GM06990 (cell line): ENCODE measurements at regions not wholly inside any gene's neighbourhood (a gene's known extent, or its start where the extent isn't known, plus 50 kb on each side); places are given as distances from the start of the nearest gene placed in this dataset.

ENCODE experiments used
- DNase-seq: peaks from one replicate; pipeline ENCODE4 v3.0.0-alpha.2; 2011; ENCODE audit not compliant: insufficient read length; ENCODE audit errors: extremely low read depth
- H3K27me3 ChIP-seq: replicated peaks from 2 replicates; pipeline ENCODE4 v1.6.0; 2011; ENCODE audit warnings: low read length; ENCODE audit not compliant: control insufficient read depth, insufficient read depth
- H3K36me3 ChIP-seq: 2 replicates; pipeline ENCODE4 v1.5.1; 2011; ENCODE audit warnings: low read length; ENCODE audit not compliant: control insufficient read depth, insufficient read depth
- H3K4me3 ChIP-seq: replicated peaks from 2 replicates; pipeline ENCODE4 v1.5.1; 2011; ENCODE audit warnings: low read depth, mild to moderate bottlenecking, control low read depth, low read length
- TF ChIP-seq, protein P1 (sequence below): IDR thresholded peaks from 2 replicates; pipeline ENCODE4 v1.5.1; 2011; ENCODE audit warnings: low read length, control low read depth, mild to moderate bottlenecking, inconsistent platforms; ENCODE audit not compliant: insufficient read depth, poor library complexity, severe bottlenecking

- no peaks in the 10 kb centered on the region for H3K36me3 ChIP-seq
- TF ChIP-seq, protein P1, sequence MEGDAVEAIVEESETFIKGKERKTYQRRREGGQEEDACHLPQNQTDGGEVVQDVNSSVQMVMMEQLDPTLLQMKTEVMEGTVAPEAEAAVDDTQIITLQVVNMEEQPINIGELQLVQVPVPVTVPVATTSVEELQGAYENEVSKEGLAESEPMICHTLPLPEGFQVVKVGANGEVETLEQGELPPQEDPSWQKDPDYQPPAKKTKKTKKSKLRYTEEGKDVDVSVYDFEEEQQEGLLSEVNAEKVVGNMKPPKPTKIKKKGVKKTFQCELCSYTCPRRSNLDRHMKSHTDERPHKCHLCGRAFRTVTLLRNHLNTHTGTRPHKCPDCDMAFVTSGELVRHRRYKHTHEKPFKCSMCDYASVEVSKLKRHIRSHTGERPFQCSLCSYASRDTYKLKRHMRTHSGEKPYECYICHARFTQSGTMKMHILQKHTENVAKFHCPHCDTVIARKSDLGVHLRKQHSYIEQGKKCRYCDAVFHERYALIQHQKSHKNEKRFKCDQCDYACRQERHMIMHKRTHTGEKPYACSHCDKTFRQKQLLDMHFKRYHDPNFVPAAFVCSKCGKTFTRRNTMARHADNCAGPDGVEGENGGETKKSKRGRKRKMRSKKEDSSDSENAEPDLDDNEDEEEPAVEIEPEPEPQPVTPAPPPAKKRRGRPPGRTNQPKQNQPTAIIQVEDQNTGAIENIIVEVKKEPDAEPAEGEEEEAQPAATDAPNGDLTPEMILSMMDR, result no peak
- H3K27me3 ChIP-seq, result no peaks in the 10 kb centered on the region; the same call in 1 of the 2 replicates
- no peak for DNase-seq
- H3K4me3 ChIP-seq, result no peak overlapping the region
Observed at GRCh38 chr12:9273276-9273675, 65.1 kb upstream of the PZP start.

- TF ChIP-seq, protein P1, result no peak
- Histone ChIP-seq H3K4me3 (no peak overlapping the region), H3K36me3 (no peaks in the 10 kb centered on the region), H3K27me3 (no peaks in the 10 kb centered on the region; the same call in 1 of the 2 replicates)
- DNase-seq, result no peak
Observed at GRCh38 chr12:9271875-9272274, 63.7 kb upstream of the PZP start.

DNA sequence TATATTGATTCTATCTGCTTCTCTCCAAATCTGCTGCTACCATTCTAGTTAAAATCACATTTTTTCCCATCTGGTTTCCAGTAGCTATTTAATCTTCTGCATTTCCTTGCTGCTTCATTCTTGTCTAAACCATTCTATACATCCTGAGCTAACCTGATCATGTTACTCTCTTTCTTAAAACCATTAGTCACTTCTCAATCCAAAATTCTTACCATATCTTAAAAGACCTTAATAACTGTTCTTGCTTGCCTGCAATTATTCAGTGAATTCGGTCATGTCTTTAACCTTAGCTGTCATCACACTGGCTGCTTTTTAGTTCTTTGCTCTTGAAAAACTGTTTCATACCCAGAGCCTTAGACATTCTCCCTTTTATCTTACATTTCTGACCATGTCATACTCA lies 56.4 kb upstream of the PZP start:
- H3K27me3 ChIP-seq, result no peaks in the 10 kb centered on the region; the same call in 1 of the 2 replicates
- TF ChIP-seq, protein P1, result no peak
- H3K4me3 ChIP-seq, result no peak overlapping the region
- no peak for DNase-seq
- H3K36me3 ChIP-seq, result no peaks in the 10 kb centered on the region

- DNase-seq, result no peak
- TF ChIP-seq, protein P1, result no peak
- no peak overlapping the region for H3K4me3 ChIP-seq
- H3K27me3 ChIP-seq, result no peaks in the 10 kb centered on the region
- H3K36me3 ChIP-seq, result no peaks in the 10 kb centered on the region
Observed at GRCh38 chr12:9260931-9261330, 52.7 kb upstream of the PZP start.

- H3K36me3 ChIP-seq, result no peaks in the 10 kb centered on the region
- no peak overlapping the region for H3K4me3 ChIP-seq
- H3K27me3 ChIP-seq, result no peaks in the 10 kb centered on the region
- DNase-seq, result no peak
- TF ChIP-seq, protein P1, result no peak
Observed at GRCh38 chr12:9258676-9259075, 50.5 kb upstream of the PZP start.
